Omental fat pad (tissue), 3 donors: ENCODE measurements at regions not wholly inside any gene's neighbourhood (a gene's known extent, or its start where the extent isn't known, plus 50 kb on each side); places are given as distances from the start of the nearest gene placed in this dataset.

Experiments
- ATAC-seq: fragments of 150-250 bp; one replicate; pipeline ENCODE4 v1.9.1; 2016; ENCODE audit warnings: mild to moderate bottlenecking, moderate library complexity; ENCODE audit not compliant: low FRiP score
- DNase-seq: peaks from one replicate; pipeline ENCODE4 v3.0.0-alpha.2; 2019; ENCODE audit warnings: low spot score
- CTCF ChIP-seq, 3 donors: fragments of 450-650 bp; IDR thresholded peaks; one replicate each; pipeline ENCODE4 v1.5.1; 2016 to 2017; ENCODE audit warnings: antibody characterized with exemption in 3 of 3, mild to moderate bottlenecking in 3 of 3, moderate library complexity in 2 of 3

- ATAC-seq = no peak
- no peak for TF ChIP-seq CTCF (IDR thresholded peaks at IDR 0.05)
- no peak for DNase-seq
Measured at GRCh38 chr2:355773-356172, 67.9 kb upstream of the ALKAL2 start.

GRCh38 chr2:352696-353095 lies 64.8 kb upstream of the ALKAL2 start:
- TF ChIP-seq CTCF (IDR thresholded peaks at IDR 0.05) = no peak

GRCh38 chr2:349390-349789 lies 61.5 kb upstream of the ALKAL2 start:
- DNase-seq (no peak), ATAC-seq (no peak)
- no peak for TF ChIP-seq CTCF (IDR thresholded peaks at IDR 0.05)

More at GRCh38 chr2:352696-353095, 64.8 kb upstream of the ALKAL2 start:
- DNase-seq (no peak), ATAC-seq (no peak)

GRCh38 chr2:348361-348916 lies 60.5 kb upstream of the ALKAL2 start:
- ATAC-seq (no peak), DNase-seq (no peak)
- no peak for TF ChIP-seq CTCF (IDR thresholded peaks at IDR 0.05)

GRCh38 chr2:344811-345210 lies 56.9 kb upstream of the ALKAL2 start:
- TF ChIP-seq CTCF (IDR thresholded peaks at IDR 0.05) = no peak
- no peak for DNase-seq
- ATAC-seq = no peak

- no peak for TF ChIP-seq CTCF (IDR thresholded peaks at IDR 0.05)
- DNase-seq (no peak), ATAC-seq (no peak)
Measured at GRCh38 chr2:343355-343754, 55.5 kb upstream of the ALKAL2 start.

- TF ChIP-seq CTCF (IDR thresholded peaks at IDR 0.05) = no peak
- ATAC-seq (no peak), DNase-seq (no peak)
Measured at GRCh38 chr2:341912-342311, 54.0 kb upstream of the ALKAL2 start.
